H9 (cell line): ENCODE measurements at regions not wholly inside any gene's neighbourhood (a gene's known extent, or its start where the extent isn't known, plus 50 kb on each side); places are given as distances from the start of the nearest gene placed in this dataset.
A peak's percentile ranks its signal among the peaks of the same experiment; 100 is the strongest.

ENCODE experiments used
- DNase-seq: peaks from one replicate; pipeline ENCODE4 v3.0.0-alpha.2; 2017
- H2AFZ ChIP-seq: one replicate; pipeline ENCODE4 v1.6.1; 2013; ENCODE audit warnings: mild to moderate bottlenecking, low read length, control low read depth, moderate library complexity
- H2AK5ac ChIP-seq: 2 replicates; pipeline ENCODE4 v1.6.1; 2013; ENCODE audit warnings: low read length, control low read depth, mixed read lengths; ENCODE audit not compliant: insufficient read length
- H2BK120ac ChIP-seq: one replicate; pipeline ENCODE4 v1.6.1; 2013; ENCODE audit warnings: low read depth, mild to moderate bottlenecking, low read length, control low read depth, inconsistent platforms; ENCODE audit not compliant: poor library complexity, severe bottlenecking
- H2BK12ac ChIP-seq: 2 replicates; pipeline ENCODE4 v1.6.1; 2013; ENCODE audit warnings: low read length, control low read depth, mixed read lengths, low read depth; ENCODE audit not compliant: insufficient read length
- H2BK15ac ChIP-seq: 2 replicates; pipeline ENCODE4 v1.6.1; 2013; ENCODE audit warnings: low read depth, low read length, control low read depth
- H2BK20ac ChIP-seq: one replicate; pipeline ENCODE4 v1.6.1; 2013; ENCODE audit warnings: low read depth, mild to moderate bottlenecking, low read length, control low read depth, inconsistent platforms; ENCODE audit not compliant: poor library complexity, severe bottlenecking
- H2BK5ac ChIP-seq: 2 replicates; pipeline ENCODE4 v1.6.1; 2013; ENCODE audit warnings: low read length, control low read depth, mixed read lengths; ENCODE audit not compliant: insufficient read length
- H3K14ac ChIP-seq: 2 replicates; pipeline ENCODE4 v1.6.1; 2013; ENCODE audit warnings: low read length, control low read depth; ENCODE audit not compliant: insufficient read depth
- H3K18ac ChIP-seq: 2 replicates; pipeline ENCODE4 v1.6.1; 2013; ENCODE audit warnings: low read depth, mild to moderate bottlenecking, mixed read lengths, low read length, control low read depth; ENCODE audit not compliant: insufficient read length
- H3K23ac ChIP-seq: 2 replicates; pipeline ENCODE4 v1.6.1; 2013; ENCODE audit warnings: low read length, control low read depth, mixed read lengths, low read depth; ENCODE audit not compliant: insufficient read length
- H3K23me2 ChIP-seq: 2 replicates; pipeline ENCODE4 v1.6.1; 2013; ENCODE audit warnings: low read depth, mild to moderate bottlenecking, mixed read lengths, low read length, control low read depth; ENCODE audit not compliant: insufficient read length, poor library complexity, severe bottlenecking
- H3K27ac ChIP-seq: 2 replicates; pipeline ENCODE4 v1.5.1; 2013; ENCODE audit warnings: low read length, control low read depth, mixed read lengths, low read depth; ENCODE audit not compliant: insufficient read length
- H3K27me3 ChIP-seq: 2 replicates; pipeline ENCODE4 v1.6.1; 2013; ENCODE audit warnings: low read length, control low read depth, inconsistent platforms; ENCODE audit not compliant: insufficient read depth
- H3K4ac ChIP-seq: 2 replicates; pipeline ENCODE4 v1.6.1; 2013; ENCODE audit warnings: low read depth, mild to moderate bottlenecking, control low read depth, inconsistent platforms, low read length, moderate library complexity
- H3K4me1 ChIP-seq: 2 replicates; pipeline ENCODE4 v1.6.1; 2013; ENCODE audit warnings: low read length, control low read depth, inconsistent platforms; ENCODE audit not compliant: insufficient read depth
- H3K4me2 ChIP-seq: 2 replicates; pipeline ENCODE4 v1.6.1; 2013; ENCODE audit warnings: low read length, control low read depth, mixed read lengths; ENCODE audit not compliant: insufficient read length, insufficient read depth
- H3K56ac ChIP-seq: 2 replicates; pipeline ENCODE4 v1.6.1; 2013; ENCODE audit warnings: low read depth, mild to moderate bottlenecking, mixed read lengths, low read length, control low read depth; ENCODE audit not compliant: insufficient read length
- H3K79me1 ChIP-seq: 2 replicates; pipeline ENCODE4 v1.6.1; 2013; ENCODE audit warnings: low read depth, mild to moderate bottlenecking, moderate library complexity, low read length, control low read depth, inconsistent platforms; ENCODE audit not compliant: insufficient read depth, poor library complexity, severe bottlenecking
- H3K79me2 ChIP-seq: 2 replicates; pipeline ENCODE4 v1.6.1; 2013; ENCODE audit warnings: low read length, control low read depth, inconsistent platforms; ENCODE audit not compliant: insufficient read depth
- H3K9ac ChIP-seq: 2 replicates; pipeline ENCODE4 v1.6.1; 2013; ENCODE audit warnings: low read length, control low read depth, mixed read lengths; ENCODE audit not compliant: insufficient read length; ENCODE audit errors: extremely low read depth
- H3K9me3 ChIP-seq: one replicate; pipeline ENCODE4 v1.6.1; 2013; ENCODE audit warnings: low read depth, low read length, inconsistent platforms; ENCODE audit not compliant: control insufficient read depth
- H3T11ph ChIP-seq: one replicate; pipeline ENCODE4 v1.6.1; 2013; ENCODE audit warnings: mild to moderate bottlenecking, low read length, control low read depth, inconsistent platforms
- H4K20me1 ChIP-seq: one replicate; pipeline ENCODE4 v1.6.1; 2013; ENCODE audit not compliant: control insufficient read depth, insufficient read length, insufficient read depth
- H4K5ac ChIP-seq: 2 replicates; pipeline ENCODE4 v1.6.1; 2013; ENCODE audit warnings: low read depth, mild to moderate bottlenecking, mixed read lengths, low read length, control low read depth; ENCODE audit not compliant: insufficient read length
- H4K8ac ChIP-seq: replicated peaks from 2 replicates; pipeline ENCODE4 v1.6.1; 2013; ENCODE audit warnings: low read length, control low read depth, mixed read lengths, low read depth; ENCODE audit not compliant: insufficient read length
- H4K91ac ChIP-seq: 2 replicates; pipeline ENCODE4 v1.6.1; 2013; ENCODE audit warnings: low read depth, mild to moderate bottlenecking, moderate library complexity, mixed read lengths, low read length, control low read depth; ENCODE audit not compliant: insufficient read length
- H3K27ac Mint-ChIP-seq, 3 experiments: 2 replicates in 2 of 3; 3 replicates in 1 of 3; pipeline ENCODE4 v1.8.0; 2020 to 2021; ENCODE audit warnings: mixed read lengths in 3 of 3, mild to moderate bottlenecking in 1 of 3, moderate library complexity in 1 of 3
- H3K27me3 Mint-ChIP-seq: 2 replicates; pipeline ENCODE4 v1.8.0; 2021; ENCODE audit warnings: low read depth, mild to moderate bottlenecking, moderate library complexity, mixed read lengths
- H3K36me3 Mint-ChIP-seq, 3 experiments: 2 replicates in 2 of 3; 3 replicates in 1 of 3; pipeline ENCODE4 v1.8.0; 2020 to 2021; ENCODE audit warnings: low read depth in 3 of 3, mixed read lengths in 3 of 3; ENCODE audit not compliant: insufficient read depth in 1 of 3
- H3K4me1 Mint-ChIP-seq, 2 experiments: 2 replicates each; pipeline ENCODE4 v1.8.0; 2020; ENCODE audit warnings: mixed read lengths in 2 of 2
- H3K4me3 Mint-ChIP-seq, 2 experiments: 2 replicates in 1 of 2; 3 replicates in 1 of 2; pipeline ENCODE4 v1.8.0; 2020 to 2021; ENCODE audit warnings: mild to moderate bottlenecking in 2 of 2, mixed read lengths in 2 of 2, moderate library complexity in 1 of 2
- H3K9me3 Mint-ChIP-seq, 2 experiments: 2 replicates in 1 of 2; 3 replicates in 1 of 2; pipeline ENCODE4 v1.8.0; 2020; ENCODE audit warnings: mild to moderate bottlenecking in 2 of 2, mixed read lengths in 2 of 2, moderate library complexity in 1 of 2
- CTCF ChIP-seq: fragments of 200-600 bp; sonication (generic); conservative IDR thresholded peaks from 3 replicates; pipeline ENCODE4 v1.8.0; 2021; ENCODE audit warnings: antibody characterized with exemption, mild to moderate bottlenecking
- WGBS: extraction: QIAGEN DNeasy Blood & Tissue Kit; methylation state at CpG from one replicate; pipeline ENCODE4 v1.1.7; 2013; ENCODE audit warnings: missing lambda C conversion rate, low lambda C conversion rate, mixed read lengths; ENCODE audit not compliant: insufficient read length; ENCODE audit errors: extremely low coverage; 5-methylcytosine and 5-hydroxymethylcytosine counted together

GRCh38 chr6:149166747-149167146, 150.8 kb upstream of the TAB2 start:
- Histone ChIP-seq H3K56ac (no peak overlapping the region), H3K4me1 (no peaks in the 10 kb centered on the region), H3K27ac (no peak overlapping the region), H3K14ac (no peak overlapping the region), H3K79me1 (no peaks in the 10 kb centered on the region), H2BK12ac (no peak overlapping the region), H3K9me3 (no peaks in the 10 kb centered on the region), H4K20me1 (no peaks in the 10 kb centered on the region), H3K4me2 (no peak overlapping the region), H3K79me2 (no peaks in the 10 kb centered on the region), H2BK20ac (no peak overlapping the region), H2BK15ac (no peak overlapping the region), H3K9ac (no peak overlapping the region), H3K23ac (no peak overlapping the region), H3K4ac (no peak overlapping the region), H2AFZ (no peak overlapping the region), H2BK5ac (no peak overlapping the region), H4K8ac (no peak overlapping the region), H3K27me3 (no peaks in the 10 kb centered on the region), H4K91ac (no peak overlapping the region), H3K23me2 (no peaks in the 10 kb centered on the region), H2BK120ac (no peak overlapping the region), H3T11ph (no peak overlapping the region), H2AK5ac (no peak overlapping the region), H3K18ac (no peak overlapping the region), H4K5ac (no peak overlapping the region)
- Mint-ChIP-seq H3K4me1 (no peaks in the 10 kb centered on the region; a peak in 1 of 4 replicates), H3K27ac (peak overlapping the region in 1 of 3 experiments; percentile 40; a peak in 2 of 7 replicates), H3K36me3 (no peaks in the 10 kb centered on the region), H3K9me3 (no peaks in the 10 kb centered on the region), H3K4me3 (no peak overlapping the region), H3K27me3 (peaks cover 4% of the 10 kb centered on the region)
- TF ChIP-seq CTCF, result no peak
- no peak for DNase-seq
- no CpG with 5 or more reads among the region's 8 CpGs for WGBS
